ENCODE measurements at regions not wholly inside any gene's neighbourhood (a gene's known extent, or its start where the extent isn't known, plus 50 kb on each side); places are given as distances from the start of the nearest gene placed in this dataset.

- TF ChIP-seq CTCF (conservative IDR thresholded peaks at IDR 0.05) = no peak
- Mint-ChIP-seq H3K9me3 (peaks cover 18 to 19% of the 10 kb centered on the region in 2 experiments), H3K4me3 (no peak overlapping the region), H3K27ac (no peak overlapping the region), H3K4me1 (no peaks in the 10 kb centered on the region), H3K27me3 (ENCODE audit: low read depth) (peaks cover 1% of the 10 kb centered on the region; the same call in 1 of the 2 replicates), H3K36me3 (ENCODE audit: insufficient read depth in 1 of 3, low read depth in 3 of 3) (peaks cover 9 to 16% (median 10%) of the 10 kb centered on the region in 3 experiments)
- Histone ChIP-seq H3K18ac (ENCODE audit: insufficient read length, low read depth, low read length) (no peak overlapping the region), H3K27me3 (ENCODE audit: insufficient read depth, low read length) (no peaks in the 10 kb centered on the region), H2BK15ac (ENCODE audit: low read depth, low read length) (no peak overlapping the region), H3K4me1 (ENCODE audit: insufficient read depth, low read length) (no peaks in the 10 kb centered on the region), H3K56ac (ENCODE audit: insufficient read length, low read depth, low read length) (no peak overlapping the region), H4K20me1 (ENCODE audit: control insufficient read depth, insufficient read depth, insufficient read length) (no peaks in the 10 kb centered on the region), H2AFZ (ENCODE audit: low read length) (no peak overlapping the region), H3K4ac (ENCODE audit: low read depth, low read length) (no peak overlapping the region), H2BK120ac (ENCODE audit: low read depth, low read length, poor library complexity, severe bottlenecking) (no peak overlapping the region), H2BK20ac (ENCODE audit: low read depth, low read length, poor library complexity, severe bottlenecking) (no peak overlapping the region), H3K4me2 (ENCODE audit: insufficient read depth, insufficient read length, low read length) (no peak overlapping the region), H4K5ac (ENCODE audit: insufficient read length, low read depth, low read length) (no peak overlapping the region), H4K91ac (ENCODE audit: insufficient read length, low read depth, low read length) (no peak overlapping the region), H3K23me2 (ENCODE audit: insufficient read length, low read depth, low read length, poor library complexity, severe bottlenecking) (no peaks in the 10 kb centered on the region), H3T11ph (ENCODE audit: low read length) (no peak overlapping the region), H2BK5ac (ENCODE audit: insufficient read length, low read length) (no peak overlapping the region), H3K14ac (ENCODE audit: insufficient read depth, low read length) (no peak overlapping the region), H3K23ac (ENCODE audit: insufficient read length, low read depth, low read length) (no peak overlapping the region), H3K9me3 (ENCODE audit: control insufficient read depth, low read depth, low read length) (peaks cover 17% of the 10 kb centered on the region), H4K8ac (replicated peaks; ENCODE audit: insufficient read length, low read depth, low read length) (no peak overlapping the region), H2AK5ac (ENCODE audit: insufficient read length, low read length) (no peak overlapping the region), H3K27ac (ENCODE audit: insufficient read length, low read depth, low read length) (no peak overlapping the region), H3K79me2 (ENCODE audit: insufficient read depth, low read length) (no peaks in the 10 kb centered on the region), H3K79me1 (ENCODE audit: insufficient read depth, low read depth, low read length, poor library complexity, severe bottlenecking) (no peaks in the 10 kb centered on the region), H3K9ac (ENCODE audit: extremely low read depth, insufficient read length, low read length) (no peak overlapping the region), H2BK12ac (ENCODE audit: insufficient read length, low read depth, low read length) (no peak overlapping the region)
- no peak for DNase-seq
- WGBS (ENCODE audit: extremely low coverage, insufficient read length, low lambda C conversion rate) = no CpG with 5 or more reads among the region's 3 CpGs
Observed at GRCh38 chr4:18840481-18840880, 818.9 kb upstream of the LCORL start.
